ENCODE measurements at regions not wholly inside any gene's neighbourhood (a gene's known extent, or its start where the extent isn't known, plus 50 kb on each side); places are given as distances from the start of the nearest gene placed in this dataset.

GRCh38 chr4:13844740-13845139 lies 217.2 kb upstream of the BOD1L1 start:
- no peak for DNase-seq (ENCODE audit: low read depth in 2 of 2)

GRCh38 chr4:13849778-13850177 lies 222.3 kb upstream of the BOD1L1 start:
- no peak for DNase-seq (ENCODE audit: low read depth in 2 of 2)

GRCh38 chr4:13851085-13851940 lies 223.8 kb upstream of the BOD1L1 start:
- no peak for DNase-seq (ENCODE audit: low read depth in 2 of 2)

GRCh38 chr4:13852411-13852810 lies 224.9 kb upstream of the BOD1L1 start:
- no peak for DNase-seq (ENCODE audit: low read depth in 2 of 2)

GRCh38 chr4:13856387-13856786 lies 228.9 kb upstream of the BOD1L1 start:
- no peak for DNase-seq (ENCODE audit: low read depth in 2 of 2)

GRCh38 chr4:13857397-13857796 lies 229.9 kb upstream of the BOD1L1 start:
- no peak for DNase-seq (ENCODE audit: low read depth in 2 of 2)

GRCh38 chr4:13857800-13858199 lies 230.3 kb upstream of the BOD1L1 start:
- DNase-seq (ENCODE audit: low read depth in 2 of 2), result no peak

GRCh38 chr4:13859423-13859822 lies 231.9 kb upstream of the BOD1L1 start:
- no peak for DNase-seq (ENCODE audit: low read depth in 2 of 2)

- DNase-seq (ENCODE audit: low read depth in 2 of 2), result no peak
Observed at GRCh38 chr4:13860126-13860525, 232.6 kb upstream of the BOD1L1 start.

- no peak for DNase-seq (ENCODE audit: low read depth in 2 of 2)
Observed at GRCh38 chr4:13865871-13866669, 238.5 kb upstream of the BOD1L1 start.

GRCh38 chr4:13866881-13867280 lies 239.4 kb upstream of the BOD1L1 start:
- DNase-seq (ENCODE audit: low read depth in 2 of 2), result no peak

GRCh38 chr4:13872155-13872554 lies 244.6 kb upstream of the BOD1L1 start:
- DNase-seq (ENCODE audit: low read depth in 2 of 2), result no peak

GRCh38 chr4:13872955-13873354 lies 245.4 kb upstream of the BOD1L1 start:
- DNase-seq (ENCODE audit: low read depth in 2 of 2), result no peak

- no peak for DNase-seq (ENCODE audit: low read depth in 2 of 2)
Observed at GRCh38 chr4:13875181-13875580, 247.7 kb upstream of the BOD1L1 start.

GRCh38 chr4:13876131-13876530 lies 248.6 kb upstream of the BOD1L1 start:
- DNase-seq (ENCODE audit: low read depth in 2 of 2), result no peak

GRCh38 chr4:13876940-13877339 lies 249.4 kb upstream of the BOD1L1 start:
- no peak for DNase-seq (ENCODE audit: low read depth in 2 of 2)

GRCh38 chr4:13877626-13878025 lies 250.1 kb upstream of the BOD1L1 start:
- no peak for DNase-seq (ENCODE audit: low read depth in 2 of 2)

GRCh38 chr4:13881892-13882291 lies 254.4 kb upstream of the BOD1L1 start:
- no peak for DNase-seq (ENCODE audit: low read depth in 2 of 2)

GRCh38 chr4:13887010-13887409 lies 259.5 kb upstream of the BOD1L1 start:
- no peak for DNase-seq (ENCODE audit: low read depth in 2 of 2)

- peak; percentile 86 to 88 for DNase-seq (ENCODE audit: low read depth in 2 of 2)
Observed at GRCh38 chr4:13888112-13888511, 260.6 kb upstream of the BOD1L1 start.

GRCh38 chr4:13891544-13891939 lies 264.0 kb upstream of the BOD1L1 start:
- peak in 1 of 2 experiments; percentile 40 for DNase-seq (ENCODE audit: low read depth in 2 of 2)

- DNase-seq (ENCODE audit: low read depth in 2 of 2), result no peak
Observed at GRCh38 chr4:13892739-13893105, 265.2 kb upstream of the BOD1L1 start.

- DNase-seq (ENCODE audit: low read depth in 2 of 2), result no peak
Observed at GRCh38 chr4:13893211-13893610, 265.7 kb upstream of the BOD1L1 start.

All from fibroblast of skin of left quadriceps (primary cell).